Heart right ventricle (tissue), 16 donors: ENCODE measurements at regions not wholly inside any gene's neighbourhood (a gene's known extent, or its start where the extent isn't known, plus 50 kb on each side); places are given as distances from the start of the nearest gene placed in this dataset.

ENCODE experiments used
- ATAC-seq, 8 donors: fragments of 200-7000 bp; cut with Tn5 transposase; one replicate each; pipeline ENCODE4 v1.9.1; 2020; ENCODE audit warnings: mild to moderate bottlenecking in 8 of 8, moderate library complexity in 8 of 8, moderate number of reproducible peaks in 1 of 8
- DNase-seq, 2 donors: peaks; one replicate each; pipeline ENCODE4 v3.0.0-alpha.2; 2020
- H3K27ac ChIP-seq, 10 donors: fragments of 200-600 bp; sonication (generic) in 2 of 10; one replicate each; pipeline versions ENCODE4 v1.5.0 to v1.8.0; 2020 to 2022; ENCODE audit warnings: mild to moderate bottlenecking in 3 of 10
- H3K27me3 ChIP-seq, 7 donors: fragments of 200-600 bp; one replicate each; pipeline ENCODE4 v1.8.0; 2021 to 2022; ENCODE audit warnings: mild to moderate bottlenecking in 2 of 7
- H3K36me3 ChIP-seq, 9 donors: fragments of 200-600 bp; sonication (generic) in 1 of 9; one replicate each; pipeline versions ENCODE4 v1.5.0 to v1.8.0; 2020 to 2022; ENCODE audit warnings: mild to moderate bottlenecking in 2 of 9
- H3K4me1 ChIP-seq, 9 donors: fragments of 200-600 bp; sonication (generic) in 1 of 9; one replicate each; pipeline versions ENCODE4 v1.5.0 to v1.8.0; 2020 to 2022; ENCODE audit warnings: mild to moderate bottlenecking in 4 of 9
- H3K4me3 ChIP-seq, 10 donors: fragments of 200-600 bp; sonication (generic) in 2 of 10; one replicate each; pipeline versions ENCODE4 v1.5.0 to v1.8.0; 2020 to 2022; ENCODE audit warnings: mild to moderate bottlenecking in 7 of 10, moderate library complexity in 2 of 10
- H3K9me3 ChIP-seq, 11 donors: fragments of 200-600 bp in 10 of 11; sonication (generic) in 2 of 11; one replicate each; pipeline versions ENCODE4 v1.5.0 to v1.8.0; 2013 to 2022; ENCODE audit warnings: mild to moderate bottlenecking in 2 of 11, control low read depth in 1 of 11, moderate library complexity in 1 of 11
- CTCF ChIP-seq, 9 donors: fragments of 200-600 bp; sonication (generic) in 2 of 9; IDR thresholded peaks; one replicate each; pipeline versions ENCODE4 v1.5.0 to v1.8.0; 2021 to 2022; ENCODE audit warnings: antibody characterized with exemption in 9 of 9, mild to moderate bottlenecking in 5 of 9, moderate library complexity in 1 of 9
- WGBS, 2 donors: extraction: QIAGEN DNeasy Blood & Tissue Kit; methylation state at CpG; one replicate each; pipeline ENCODE4 v1.1.7; 2013; ENCODE audit warnings: inconsistent platforms in 1 of 2; 5-methylcytosine and 5-hydroxymethylcytosine counted together
- intact Hi-C, 10 donors: fragments of 100-400 bp; cut with DNase I; formaldehyde crosslinking; loops; one replicate each; pipeline versions ENCODE4 v1.11.1 to v1.14.2; 2022
- donor health status: Arrhythmogenic right ventricular cardiomyopathy.
- donor health status: ischemic (EF 13 %, LVEDD 7.1; RV severe dilation, severe dysfunction).
- donor health status: healthy with polysubstance abuse.
- donor health status: DM: no; HTN: yes; CAD: no.
- donor health status: DM: no; HTN: no; CAD: no.
- donor health status: ischemic (EF 25% LVEDD 6.9; RV normal size, moderate dysfunction).
- donor health status: ischemic (EF 25% LVEDD 5.7; RV mildly dilated, moderate dysfunction).
- donor health status: healthy.
- donor health status: DM: yes; HTN: yes; CAD: no.
- donor health status: Ischemic cardiomyopathy.
- donor health status: ischemic (EF 35%, LVEDD 5.7; RV mildly dilated, moderate dysfunction).
- donor health status: nonischemic (EF 11% LVEDD 7.7; RV severe dilation, severe dysfunction).
- donor health status: DM: yes; HTN: yes; CAD: no.
- donor health status: PGD.
- donor health status: ischemic (EF 29% LVEDD 5.4; RV normal size, mild dysfunction).
- donor health status: nonischemic (EF 23%, LVEDD 6.1; RV moderate dilation, normal function).

GRCh38 chr9:81851340-81851739 lies 76.9 kb upstream of the SPATA31D4 start:
- ATAC-seq: peak; percentile 30 to 91 (median 76)
- intact Hi-C loops: loop anchor here in 2 of 10 donors (1.0 to 10.0 kb wide), 2 partner anchors 162 to 327 kb away; partner anchors contain the start of gene TLE1 (in 1 of the 2)
- no peak for TF ChIP-seq CTCF (IDR thresholded peaks at IDR 0.05)
- peak in 1 of 2 donors; percentile 36 for DNase-seq
- Histone ChIP-seq H3K4me3 (no peak overlapping the region), H3K27ac (peak overlapping the region in 3 of 10 donors; percentile 17 to 24 (median 18)), H3K27me3 (peaks cover 0 to 7% (median 0%) of the 10 kb centered on the region in 7 donors), H3K36me3 (no peaks in the 10 kb centered on the region), H3K4me1 (peaks cover 0 to 33% (median 15%) of the 10 kb centered on the region in 9 donors), H3K9me3 (no peaks in the 10 kb centered on the region)
- WGBS, 2 donors: 15 to 22% methylated on average over 5 of the region's 5 CpGs

- intact Hi-C loops: loop anchor here in 1 of 10 donors (10.0 kb wide), 1 partner anchor 328 kb away; no protein-coding TSS in a partner anchor
- Histone ChIP-seq H3K27ac (no peak overlapping the region), H3K27me3 (peaks cover 0 to 6% (median 0%) of the 10 kb centered on the region in 7 donors), H3K4me3 (no peak overlapping the region), H3K36me3 (no peaks in the 10 kb centered on the region), H3K9me3 (no peaks in the 10 kb centered on the region), H3K4me1 (peaks cover 0 to 33% (median 15%) of the 10 kb centered on the region in 9 donors)
- 100% methylated on average over 1 of the region's 1 CpG for WGBS, 2 donors
- ATAC-seq (no peak), DNase-seq (no peak)
- TF ChIP-seq CTCF (IDR thresholded peaks at IDR 0.05): no peak
These were observed 75.4 kb upstream of the SPATA31D4 start for GRCh38 chr9:81852820-81853219.

GRCh38 chr9:81855538-81855937 lies 72.7 kb upstream of the SPATA31D4 start:
- no peaks in the 10 kb centered on the region for H3K9me3 ChIP-seq
- DNase-seq: no peak
- no peaks in the 10 kb centered on the region for H3K36me3 ChIP-seq
- no peak overlapping the region for H3K4me3 ChIP-seq
- peaks cover 0 to 6% (median 0%) of the 10 kb centered on the region in 7 donors for H3K27me3 ChIP-seq
- H3K27ac ChIP-seq: no peak overlapping the region
- WGBS, 2 donors: 77 to 81% methylated on average over 2 of the region's 2 CpGs
- H3K4me1 ChIP-seq: peaks cover 0 to 20% (median 12%) of the 10 kb centered on the region in 9 donors
- no peak for TF ChIP-seq CTCF (IDR thresholded peaks at IDR 0.05)
- ATAC-seq: no peak
- intact Hi-C loops: loop anchor here in 1 of 10 donors (10.0 kb wide), 1 partner anchor 331 kb away; no protein-coding TSS in a partner anchor

- TF ChIP-seq CTCF (IDR thresholded peaks at IDR 0.05): no peak
- WGBS, 2 donors: 89 to 92% methylated on average over 6 of the region's 6 CpGs
- peaks cover 0 to 6% (median 0%) of the 10 kb centered on the region in 7 donors for H3K27me3 ChIP-seq
- no peaks in the 10 kb centered on the region for H3K36me3 ChIP-seq
- DNase-seq: no peak
- no peak for ATAC-seq
- intact Hi-C loops: loop anchor here in 1 of 10 donors (10.0 kb wide), 1 partner anchor 334 kb away; no protein-coding TSS in a partner anchor
- H3K9me3 ChIP-seq: no peaks in the 10 kb centered on the region
- no peak overlapping the region for H3K4me3 ChIP-seq
- no peaks in the 10 kb centered on the region for H3K4me1 ChIP-seq
- no peak overlapping the region for H3K27ac ChIP-seq
These were observed 69.4 kb upstream of the SPATA31D4 start for GRCh38 chr9:81858657-81859430.
